ENCODE measurements at regions not wholly inside any gene's neighbourhood (a gene's known extent, or its start where the extent isn't known, plus 50 kb on each side); places are given as distances from the start of the nearest gene placed in this dataset.

GRCh38 chr5:72656756-72657513, 149.7 kb upstream of the ZNF366 start:
- DNase-seq (no peak), ATAC-seq (replicated peaks in 1 of 2) (no peak)
- H3K9me3 Mint-ChIP-seq = no peaks in the 10 kb centered on the region
- no peak overlapping the region for H3K4me3 Mint-ChIP-seq
- H3K36me3 Mint-ChIP-seq (ENCODE audit: insufficient read depth in 2 of 2) = no peaks in the 10 kb centered on the region
- peaks cover 14% of the 10 kb centered on the region for H3K27me3 Mint-ChIP-seq (ENCODE audit: low read depth)
- H3K27ac Mint-ChIP-seq = no peak overlapping the region
- H3K4me1 Mint-ChIP-seq (ENCODE audit: low read depth) = no peaks in the 10 kb centered on the region

GRCh38 chr5:72656331-72656730, 149.1 kb upstream of the ZNF366 start:
- Mint-ChIP-seq H3K36me3 (ENCODE audit: insufficient read depth in 2 of 2) (no peaks in the 10 kb centered on the region), H3K4me3 (no peak overlapping the region), H3K9me3 (no peaks in the 10 kb centered on the region), H3K27ac (no peak overlapping the region), H3K27me3 (ENCODE audit: low read depth) (peaks cover 14% of the 10 kb centered on the region), H3K4me1 (ENCODE audit: low read depth) (no peaks in the 10 kb centered on the region)
- ATAC-seq (replicated peaks in 1 of 2) = no peak
- DNase-seq = no peak

GRCh38 chr5:72654231-72654630, 147.0 kb upstream of the ZNF366 start:
- Mint-ChIP-seq H3K27ac (no peak overlapping the region), H3K27me3 (ENCODE audit: low read depth) (peaks cover 4% of the 10 kb centered on the region), H3K9me3 (no peaks in the 10 kb centered on the region), H3K4me3 (no peak overlapping the region), H3K4me1 (ENCODE audit: low read depth) (no peaks in the 10 kb centered on the region), H3K36me3 (ENCODE audit: insufficient read depth in 2 of 2) (no peaks in the 10 kb centered on the region)
- DNase-seq (no peak), ATAC-seq (replicated peaks in 1 of 2) (no peak)

DNA sequence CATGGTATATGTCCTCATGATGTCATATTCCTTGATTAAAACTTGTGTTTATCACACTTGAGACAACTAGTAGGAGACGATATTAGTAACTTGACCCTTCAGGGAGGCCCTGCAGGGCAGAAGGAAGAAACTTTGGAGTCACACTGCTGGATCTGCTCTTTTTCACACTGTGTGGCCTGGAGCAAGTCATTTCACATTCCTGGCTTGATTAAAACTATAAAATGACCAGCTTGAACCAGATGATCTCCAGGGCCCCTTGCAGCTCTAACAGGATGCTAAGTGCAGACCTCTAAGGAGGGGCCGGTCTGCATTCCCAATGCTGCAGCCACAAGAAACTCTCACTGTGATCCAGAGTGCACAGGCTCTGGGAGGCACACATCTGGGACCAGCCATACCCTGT, 146.4 kb upstream of the ZNF366 start:
- no peaks in the 10 kb centered on the region for H3K9me3 Mint-ChIP-seq

DNA sequence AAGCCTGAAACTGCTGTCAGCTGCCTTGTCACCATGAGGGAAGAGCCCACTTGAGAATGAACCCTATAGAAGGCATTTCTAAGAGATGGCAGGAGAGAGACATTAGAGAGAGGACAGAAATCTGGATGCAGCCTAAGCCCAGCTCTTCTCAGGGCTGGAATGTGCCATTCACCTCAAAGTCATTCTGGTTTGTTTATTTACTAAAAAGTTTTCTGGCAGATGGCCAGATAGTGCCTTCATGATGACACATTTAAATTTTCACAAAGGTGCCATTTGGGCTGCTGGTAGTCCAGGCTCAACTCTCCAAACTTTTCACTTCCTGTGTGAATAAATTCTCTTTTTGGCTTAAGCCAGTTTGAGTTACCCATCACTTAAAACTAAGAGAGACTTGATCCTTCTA, 144.6 kb upstream of the ZNF366 start:
- Mint-ChIP-seq H3K27me3 (ENCODE audit: low read depth) (peaks cover 19% of the 10 kb centered on the region), H3K9me3 (no peaks in the 10 kb centered on the region), H3K36me3 (ENCODE audit: insufficient read depth in 2 of 2) (no peaks in the 10 kb centered on the region), H3K27ac (no peak overlapping the region), H3K4me3 (no peak overlapping the region), H3K4me1 (ENCODE audit: low read depth) (no peaks in the 10 kb centered on the region)
- DNase-seq = no peak
- ATAC-seq (replicated peaks in 1 of 2) = no peak

More for the DNA sequence above, 146.4 kb upstream of the ZNF366 start:
- Mint-ChIP-seq H3K27ac (no peak overlapping the region), H3K4me1 (ENCODE audit: low read depth) (no peaks in the 10 kb centered on the region), H3K27me3 (ENCODE audit: low read depth) (peaks cover 11% of the 10 kb centered on the region), H3K4me3 (no peak overlapping the region), H3K36me3 (ENCODE audit: insufficient read depth in 2 of 2) (no peaks in the 10 kb centered on the region)
- ATAC-seq (replicated peaks in 1 of 2) (no peak), DNase-seq (no peak)

- DNase-seq = no peak
- no peak for ATAC-seq (replicated peaks in 1 of 2)
- no peaks in the 10 kb centered on the region for H3K9me3 Mint-ChIP-seq
- peaks cover 19% of the 10 kb centered on the region for H3K27me3 Mint-ChIP-seq (ENCODE audit: low read depth)
- no peak overlapping the region for H3K4me3 Mint-ChIP-seq
- H3K4me1 Mint-ChIP-seq (ENCODE audit: low read depth) = no peaks in the 10 kb centered on the region
- no peak overlapping the region for H3K27ac Mint-ChIP-seq
- no peaks in the 10 kb centered on the region for H3K36me3 Mint-ChIP-seq (ENCODE audit: insufficient read depth in 2 of 2)
Observed at GRCh38 chr5:72651109-72651508, 143.9 kb upstream of the ZNF366 start.

GRCh38 chr5:72649449-72649848, 142.2 kb upstream of the ZNF366 start:
- H3K9me3 Mint-ChIP-seq = no peaks in the 10 kb centered on the region

GRCh38 chr5:72648480-72648879, 141.3 kb upstream of the ZNF366 start:
- Mint-ChIP-seq H3K36me3 (ENCODE audit: insufficient read depth in 2 of 2) (no peaks in the 10 kb centered on the region), H3K4me1 (ENCODE audit: low read depth) (no peaks in the 10 kb centered on the region), H3K4me3 (no peak overlapping the region), H3K9me3 (no peaks in the 10 kb centered on the region), H3K27me3 (ENCODE audit: low read depth) (peaks cover 19% of the 10 kb centered on the region), H3K27ac (no peak overlapping the region)
- ATAC-seq (replicated peaks in 1 of 2) (no peak), DNase-seq (no peak)

More at GRCh38 chr5:72649449-72649848, 142.2 kb upstream of the ZNF366 start:
- no peak for DNase-seq
- H3K27ac Mint-ChIP-seq = no peak overlapping the region
- peaks cover 19% of the 10 kb centered on the region for H3K27me3 Mint-ChIP-seq (ENCODE audit: low read depth)
- no peak for ATAC-seq (replicated peaks in 1 of 2)
- H3K4me3 Mint-ChIP-seq = no peak overlapping the region
- H3K36me3 Mint-ChIP-seq (ENCODE audit: insufficient read depth in 2 of 2) = no peaks in the 10 kb centered on the region
- H3K4me1 Mint-ChIP-seq (ENCODE audit: low read depth) = no peaks in the 10 kb centered on the region

DNA sequence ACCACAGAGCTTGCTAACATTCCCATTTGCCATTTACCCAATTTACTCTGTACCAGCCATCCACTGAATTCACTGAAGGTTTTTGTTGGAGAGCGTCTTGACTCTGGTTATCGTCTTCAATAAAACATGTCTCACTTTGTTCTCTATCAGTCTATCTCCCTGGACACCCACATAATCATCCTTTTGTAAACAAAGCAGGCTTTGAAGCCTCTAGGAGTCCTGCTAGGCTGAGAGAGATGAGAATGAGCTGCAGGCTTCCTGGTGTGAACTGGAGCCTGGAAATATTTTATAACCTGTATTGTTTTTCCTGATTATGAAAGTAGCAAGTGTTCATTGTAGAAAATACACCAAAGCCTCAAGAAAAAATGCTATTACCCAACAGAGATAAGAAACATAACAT, 140.6 kb upstream of the ZNF366 start:
- no peak for ATAC-seq (replicated peaks in 1 of 2)
- H3K27ac Mint-ChIP-seq = no peak overlapping the region
- no peak overlapping the region for H3K4me3 Mint-ChIP-seq
- no peaks in the 10 kb centered on the region for H3K9me3 Mint-ChIP-seq
- no peaks in the 10 kb centered on the region for H3K36me3 Mint-ChIP-seq (ENCODE audit: insufficient read depth in 2 of 2)
- no peak for DNase-seq
- peaks cover 19% of the 10 kb centered on the region for H3K27me3 Mint-ChIP-seq (ENCODE audit: low read depth)
- H3K4me1 Mint-ChIP-seq (ENCODE audit: low read depth) = no peaks in the 10 kb centered on the region

GRCh38 chr5:72646246-72646866, 139.1 kb upstream of the ZNF366 start:
- peaks cover 19% of the 10 kb centered on the region for H3K27me3 Mint-ChIP-seq (ENCODE audit: low read depth)
- H3K4me3 Mint-ChIP-seq = no peak overlapping the region
- H3K36me3 Mint-ChIP-seq (ENCODE audit: insufficient read depth in 2 of 2) = no peaks in the 10 kb centered on the region
- no peak for DNase-seq
- ATAC-seq (replicated peaks in 1 of 2) = no peak
- H3K27ac Mint-ChIP-seq = no peak overlapping the region
- H3K9me3 Mint-ChIP-seq = no peaks in the 10 kb centered on the region
- H3K4me1 Mint-ChIP-seq (ENCODE audit: low read depth) = no peaks in the 10 kb centered on the region

GRCh38 chr5:72645064-72645846, 138.0 kb upstream of the ZNF366 start:
- no peaks in the 10 kb centered on the region for H3K9me3 Mint-ChIP-seq
- no peaks in the 10 kb centered on the region for H3K36me3 Mint-ChIP-seq (ENCODE audit: insufficient read depth in 2 of 2)
- no peak for ATAC-seq (replicated peaks in 1 of 2)
- H3K4me3 Mint-ChIP-seq = no peak overlapping the region
- no peak overlapping the region for H3K27ac Mint-ChIP-seq
- DNase-seq = no peak
- H3K27me3 Mint-ChIP-seq (ENCODE audit: low read depth) = peaks cover 19% of the 10 kb centered on the region
- H3K4me1 Mint-ChIP-seq (ENCODE audit: low read depth) = no peaks in the 10 kb centered on the region

DNA sequence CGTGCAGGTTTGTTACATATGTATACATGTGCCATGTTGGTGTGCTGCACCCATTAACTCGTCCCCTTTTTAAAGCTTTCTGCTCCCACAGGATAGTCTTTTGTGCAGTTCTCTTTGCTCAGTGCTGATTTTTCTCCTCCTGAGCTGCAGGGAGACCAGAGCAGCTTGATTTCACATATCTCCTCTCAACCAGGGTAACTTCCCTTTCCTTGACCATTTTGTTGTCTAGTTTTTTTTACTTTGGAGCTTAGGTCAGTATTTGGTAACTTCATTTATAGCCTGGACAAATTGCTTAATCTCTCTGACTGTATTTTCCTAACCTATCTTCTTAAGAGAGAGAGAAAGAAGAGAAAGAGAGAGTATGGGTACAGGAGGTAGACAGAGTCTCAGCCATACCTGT, 137.1 kb upstream of the ZNF366 start:
- Mint-ChIP-seq H3K4me3 (no peak overlapping the region), H3K36me3 (ENCODE audit: insufficient read depth in 2 of 2) (no peaks in the 10 kb centered on the region), H3K9me3 (no peaks in the 10 kb centered on the region), H3K27me3 (ENCODE audit: low read depth) (peaks cover 16% of the 10 kb centered on the region), H3K4me1 (ENCODE audit: low read depth) (no peaks in the 10 kb centered on the region), H3K27ac (no peak overlapping the region)
- ATAC-seq (replicated peaks in 1 of 2) (no peak), DNase-seq (no peak)

DNA sequence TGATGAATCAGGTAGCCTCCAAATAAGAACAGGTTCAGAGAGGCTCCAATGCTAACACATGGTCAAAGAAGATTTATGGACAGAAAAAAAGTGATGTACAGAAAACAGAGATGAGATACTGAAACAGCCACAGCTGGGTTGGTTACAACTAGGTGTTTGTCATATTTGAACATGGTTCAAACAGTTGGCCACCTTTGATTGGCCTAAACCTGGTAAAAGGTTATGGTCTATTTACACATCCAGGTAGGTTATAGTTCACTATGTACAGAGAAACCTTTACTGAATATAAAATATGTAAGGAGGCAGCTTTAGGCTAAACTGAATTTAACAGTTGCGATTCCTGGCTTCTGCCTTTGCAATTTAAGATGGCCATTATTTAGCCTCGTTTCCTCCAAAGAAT, 134.0 kb upstream of the ZNF366 start:
- H3K4me1 Mint-ChIP-seq (ENCODE audit: low read depth) = no peaks in the 10 kb centered on the region
- H3K9me3 Mint-ChIP-seq = no peaks in the 10 kb centered on the region
- H3K27me3 Mint-ChIP-seq (ENCODE audit: low read depth) = no peaks in the 10 kb centered on the region
- DNase-seq = no peak
- ATAC-seq (replicated peaks in 1 of 2) = no peak
- no peaks in the 10 kb centered on the region for H3K36me3 Mint-ChIP-seq (ENCODE audit: insufficient read depth in 2 of 2)
- H3K27ac Mint-ChIP-seq = no peak overlapping the region
- H3K4me3 Mint-ChIP-seq = no peak overlapping the region
